H9 (cell line): ENCODE measurements at regions not wholly inside any gene's neighbourhood (a gene's known extent, or its start where the extent isn't known, plus 50 kb on each side); places are given as distances from the start of the nearest gene placed in this dataset.
A peak's percentile ranks its signal among the peaks of the same experiment; 100 is the strongest.

Experiments
- DNase-seq: peaks from one replicate; pipeline ENCODE4 v3.0.0-alpha.2; 2017
- H2AFZ ChIP-seq: one replicate; pipeline ENCODE4 v1.6.1; 2013; ENCODE audit warnings: mild to moderate bottlenecking, low read length, control low read depth, moderate library complexity
- H2AK5ac ChIP-seq: 2 replicates; pipeline ENCODE4 v1.6.1; 2013; ENCODE audit warnings: low read length, control low read depth, mixed read lengths; ENCODE audit not compliant: insufficient read length
- H2BK120ac ChIP-seq: one replicate; pipeline ENCODE4 v1.6.1; 2013; ENCODE audit warnings: low read depth, mild to moderate bottlenecking, low read length, control low read depth, inconsistent platforms; ENCODE audit not compliant: poor library complexity, severe bottlenecking
- H2BK12ac ChIP-seq: 2 replicates; pipeline ENCODE4 v1.6.1; 2013; ENCODE audit warnings: low read length, control low read depth, mixed read lengths, low read depth; ENCODE audit not compliant: insufficient read length
- H2BK15ac ChIP-seq: 2 replicates; pipeline ENCODE4 v1.6.1; 2013; ENCODE audit warnings: low read depth, low read length, control low read depth
- H2BK20ac ChIP-seq: one replicate; pipeline ENCODE4 v1.6.1; 2013; ENCODE audit warnings: low read depth, mild to moderate bottlenecking, low read length, control low read depth, inconsistent platforms; ENCODE audit not compliant: poor library complexity, severe bottlenecking
- H2BK5ac ChIP-seq: 2 replicates; pipeline ENCODE4 v1.6.1; 2013; ENCODE audit warnings: low read length, control low read depth, mixed read lengths; ENCODE audit not compliant: insufficient read length
- H3K14ac ChIP-seq: 2 replicates; pipeline ENCODE4 v1.6.1; 2013; ENCODE audit warnings: low read length, control low read depth; ENCODE audit not compliant: insufficient read depth
- H3K18ac ChIP-seq: 2 replicates; pipeline ENCODE4 v1.6.1; 2013; ENCODE audit warnings: low read depth, mild to moderate bottlenecking, mixed read lengths, low read length, control low read depth; ENCODE audit not compliant: insufficient read length
- H3K23ac ChIP-seq: 2 replicates; pipeline ENCODE4 v1.6.1; 2013; ENCODE audit warnings: low read length, control low read depth, mixed read lengths, low read depth; ENCODE audit not compliant: insufficient read length
- H3K23me2 ChIP-seq: 2 replicates; pipeline ENCODE4 v1.6.1; 2013; ENCODE audit warnings: low read depth, mild to moderate bottlenecking, mixed read lengths, low read length, control low read depth; ENCODE audit not compliant: insufficient read length, poor library complexity, severe bottlenecking
- H3K27ac ChIP-seq: 2 replicates; pipeline ENCODE4 v1.5.1; 2013; ENCODE audit warnings: low read length, control low read depth, mixed read lengths, low read depth; ENCODE audit not compliant: insufficient read length
- H3K27me3 ChIP-seq: 2 replicates; pipeline ENCODE4 v1.6.1; 2013; ENCODE audit warnings: low read length, control low read depth, inconsistent platforms; ENCODE audit not compliant: insufficient read depth
- H3K4ac ChIP-seq: 2 replicates; pipeline ENCODE4 v1.6.1; 2013; ENCODE audit warnings: low read depth, mild to moderate bottlenecking, control low read depth, inconsistent platforms, low read length, moderate library complexity
- H3K4me1 ChIP-seq: 2 replicates; pipeline ENCODE4 v1.6.1; 2013; ENCODE audit warnings: low read length, control low read depth, inconsistent platforms; ENCODE audit not compliant: insufficient read depth
- H3K4me2 ChIP-seq: 2 replicates; pipeline ENCODE4 v1.6.1; 2013; ENCODE audit warnings: low read length, control low read depth, mixed read lengths; ENCODE audit not compliant: insufficient read length, insufficient read depth
- H3K56ac ChIP-seq: 2 replicates; pipeline ENCODE4 v1.6.1; 2013; ENCODE audit warnings: low read depth, mild to moderate bottlenecking, mixed read lengths, low read length, control low read depth; ENCODE audit not compliant: insufficient read length
- H3K79me1 ChIP-seq: 2 replicates; pipeline ENCODE4 v1.6.1; 2013; ENCODE audit warnings: low read depth, mild to moderate bottlenecking, moderate library complexity, low read length, control low read depth, inconsistent platforms; ENCODE audit not compliant: insufficient read depth, poor library complexity, severe bottlenecking
- H3K79me2 ChIP-seq: 2 replicates; pipeline ENCODE4 v1.6.1; 2013; ENCODE audit warnings: low read length, control low read depth, inconsistent platforms; ENCODE audit not compliant: insufficient read depth
- H3K9ac ChIP-seq: 2 replicates; pipeline ENCODE4 v1.6.1; 2013; ENCODE audit warnings: low read length, control low read depth, mixed read lengths; ENCODE audit not compliant: insufficient read length; ENCODE audit errors: extremely low read depth
- H3K9me3 ChIP-seq: one replicate; pipeline ENCODE4 v1.6.1; 2013; ENCODE audit warnings: low read depth, low read length, inconsistent platforms; ENCODE audit not compliant: control insufficient read depth
- H3T11ph ChIP-seq: one replicate; pipeline ENCODE4 v1.6.1; 2013; ENCODE audit warnings: mild to moderate bottlenecking, low read length, control low read depth, inconsistent platforms
- H4K20me1 ChIP-seq: one replicate; pipeline ENCODE4 v1.6.1; 2013; ENCODE audit not compliant: control insufficient read depth, insufficient read length, insufficient read depth
- H4K5ac ChIP-seq: 2 replicates; pipeline ENCODE4 v1.6.1; 2013; ENCODE audit warnings: low read depth, mild to moderate bottlenecking, mixed read lengths, low read length, control low read depth; ENCODE audit not compliant: insufficient read length
- H4K8ac ChIP-seq: replicated peaks from 2 replicates; pipeline ENCODE4 v1.6.1; 2013; ENCODE audit warnings: low read length, control low read depth, mixed read lengths, low read depth; ENCODE audit not compliant: insufficient read length
- H4K91ac ChIP-seq: 2 replicates; pipeline ENCODE4 v1.6.1; 2013; ENCODE audit warnings: low read depth, mild to moderate bottlenecking, moderate library complexity, mixed read lengths, low read length, control low read depth; ENCODE audit not compliant: insufficient read length
- H3K27ac Mint-ChIP-seq, 3 experiments: 2 replicates in 2 of 3; 3 replicates in 1 of 3; pipeline ENCODE4 v1.8.0; 2020 to 2021; ENCODE audit warnings: mixed read lengths in 3 of 3, mild to moderate bottlenecking in 1 of 3, moderate library complexity in 1 of 3
- H3K27me3 Mint-ChIP-seq: 2 replicates; pipeline ENCODE4 v1.8.0; 2021; ENCODE audit warnings: low read depth, mild to moderate bottlenecking, moderate library complexity, mixed read lengths
- H3K36me3 Mint-ChIP-seq, 3 experiments: 2 replicates in 2 of 3; 3 replicates in 1 of 3; pipeline ENCODE4 v1.8.0; 2020 to 2021; ENCODE audit warnings: low read depth in 3 of 3, mixed read lengths in 3 of 3; ENCODE audit not compliant: insufficient read depth in 1 of 3
- H3K4me1 Mint-ChIP-seq, 2 experiments: 2 replicates each; pipeline ENCODE4 v1.8.0; 2020; ENCODE audit warnings: mixed read lengths in 2 of 2
- H3K4me3 Mint-ChIP-seq, 2 experiments: 2 replicates in 1 of 2; 3 replicates in 1 of 2; pipeline ENCODE4 v1.8.0; 2020 to 2021; ENCODE audit warnings: mild to moderate bottlenecking in 2 of 2, mixed read lengths in 2 of 2, moderate library complexity in 1 of 2
- H3K9me3 Mint-ChIP-seq, 2 experiments: 2 replicates in 1 of 2; 3 replicates in 1 of 2; pipeline ENCODE4 v1.8.0; 2020; ENCODE audit warnings: mild to moderate bottlenecking in 2 of 2, mixed read lengths in 2 of 2, moderate library complexity in 1 of 2
- CTCF ChIP-seq: fragments of 200-600 bp; sonication (generic); conservative IDR thresholded peaks from 3 replicates; pipeline ENCODE4 v1.8.0; 2021; ENCODE audit warnings: antibody characterized with exemption, mild to moderate bottlenecking
- WGBS: extraction: QIAGEN DNeasy Blood & Tissue Kit; methylation state at CpG from one replicate; pipeline ENCODE4 v1.1.7; 2013; ENCODE audit warnings: missing lambda C conversion rate, low lambda C conversion rate, mixed read lengths; ENCODE audit not compliant: insufficient read length; ENCODE audit errors: extremely low coverage; 5-methylcytosine and 5-hydroxymethylcytosine counted together

- Histone ChIP-seq H2BK20ac (no peak overlapping the region), H3T11ph (no peak overlapping the region), H3K23me2 (no peaks in the 10 kb centered on the region), H3K4ac (no peak overlapping the region), H3K4me2 (no peak overlapping the region), H3K27me3 (no peaks in the 10 kb centered on the region), H4K8ac (no peak overlapping the region), H3K23ac (no peak overlapping the region), H2BK120ac (no peak overlapping the region), H2AFZ (no peak overlapping the region), H4K91ac (no peak overlapping the region), H3K56ac (no peak overlapping the region), H2BK5ac (no peak overlapping the region), H3K18ac (no peak overlapping the region), H2AK5ac (no peak overlapping the region), H3K9ac (no peak overlapping the region), H3K79me1 (no peaks in the 10 kb centered on the region), H2BK15ac (no peak overlapping the region), H2BK12ac (no peak overlapping the region), H3K79me2 (no peaks in the 10 kb centered on the region), H3K14ac (peak overlapping the region; percentile 8; the same call in 1 of the 2 replicates), H3K4me1 (peaks cover 4% of the 10 kb centered on the region; the same call in 1 of the 2 replicates), H3K27ac (no peak overlapping the region), H3K9me3 (no peaks in the 10 kb centered on the region), H4K5ac (no peak overlapping the region), H4K20me1 (no peaks in the 10 kb centered on the region)
- no peaks in the 10 kb centered on the region for H3K27me3 Mint-ChIP-seq
- H3K9me3 Mint-ChIP-seq = peaks cover 11 to 12% of the 10 kb centered on the region in 2 experiments
- peaks cover 0 to 13% (median 11%) of the 10 kb centered on the region in 3 experiments; a peak in 5 of 7 replicates for H3K36me3 Mint-ChIP-seq
- peak overlapping the region in 1 of 3 experiments; percentile 3; a peak in 1 of 7 replicates for H3K27ac Mint-ChIP-seq
- no peak for TF ChIP-seq CTCF
- DNase-seq = no peak
- peaks cover 40 to 54% of the 10 kb centered on the region in 2 experiments for H3K4me1 Mint-ChIP-seq
- WGBS = no CpG with 5 or more reads among the region's 4 CpGs
- H3K4me3 Mint-ChIP-seq = no peak overlapping the region
Observed at GRCh38 chr3:95350049-95350448, 1287.2 kb downstream of the NSUN3 start.
